ENCODE measurements at regions not wholly inside any gene's neighbourhood (a gene's known extent, or its start where the extent isn't known, plus 50 kb on each side); places are given as distances from the start of the nearest gene placed in this dataset.

GRCh38 chr6:113599444-113599843, 257.7 kb upstream of the MARCKS start:
- no peaks in the 10 kb centered on the region for H3K4me1 ChIP-seq
- no peaks in the 10 kb centered on the region for H3K9me3 ChIP-seq
- ATAC-seq (no peak), DNase-seq (ENCODE audit: low read depth in 1 of 2, low spot score in 1 of 2) (no peak), FAIRE-seq (no peak)
- POLR2A ChIA-PET, result no interaction called here
- TF ChIP-seq ZNF302 (CRISPR knock-in tag; IDR thresholded peaks at IDR 0.05), result no peak
- no peak for TF ChIP-seq CHD4 (IDR thresholded peaks at IDR 0.05; ENCODE audit: borderline replicate concordance)
- TF ChIP-seq HMGXB4 (CRISPR knock-in tag; IDR thresholded peaks at IDR 0.05; ENCODE audit: borderline replicate concordance), result no peak
- no peak for TF ChIP-seq NPAS2 (CRISPR knock-in tag; IDR thresholded peaks at IDR 0.05; ENCODE audit: borderline replicate concordance)
- TF ChIP-seq HOXB5 (CRISPR knock-in tag; IDR thresholded peaks at IDR 0.05), result no peak
- no peak for TF ChIP-seq RAD21 (conservative IDR thresholded peaks at IDR 0.05 in 1 of 2, IDR thresholded peaks at IDR 0.05 in 1 of 2)
- TF ChIP-seq FOSL2 (IDR thresholded peaks at IDR 0.05), result no peak
- no peak for TF ChIP-seq FOSL2 (CRISPR knock-in tag; IDR thresholded peaks at IDR 0.05)
- TF ChIP-seq GATA3 (IDR thresholded peaks at IDR 0.05; ENCODE audit: borderline replicate concordance), result no peak
- no peak for TF ChIP-seq TP53 (CRISPR knock-in tag; IDR thresholded peaks at IDR 0.05)
- TF ChIP-seq KDM5A (IDR thresholded peaks at IDR 0.05), result no peak
- TF ChIP-seq SMC3 (IDR thresholded peaks at IDR 0.05), result no peak
- H3K4me3 ChIP-seq, result no peak overlapping the region
- CTCF ChIA-PET, result no interaction called here
- H3K27ac ChIP-seq, result no peak overlapping the region
- H3K4me2 ChIP-seq, result no peak overlapping the region

GRCh38 chr6:113600551-113601339, 256.4 kb upstream of the MARCKS start:
- CTCF ChIA-PET, result no interaction called here
- Histone ChIP-seq H3K4me3 (no peak overlapping the region), H3K9me3 (no peaks in the 10 kb centered on the region), H3K4me2 (no peak overlapping the region), H3K27ac (no peak overlapping the region), H3K4me1 (no peaks in the 10 kb centered on the region)
- FAIRE-seq (no peak), DNase-seq (ENCODE audit: low read depth in 1 of 2, low spot score in 1 of 2) (no peak), ATAC-seq (no peak)
- 75% methylated on average over 2 of the region's 2 CpGs for WGBS (ENCODE audit: missing lambda C conversion rate)
- no peak for TF ChIP-seq E2F6 (IDR thresholded peaks at IDR 0.05; ENCODE audit: borderline replicate concordance, low read depth)
- no peak for TF ChIP-seq HMGXB4 (CRISPR knock-in tag; IDR thresholded peaks at IDR 0.05; ENCODE audit: borderline replicate concordance)
- no peak for TF ChIP-seq CTCF (IDR thresholded peaks at IDR 0.05)
- TF ChIP-seq CEBPB (IDR thresholded peaks at IDR 0.05), result no peak
- no peak for TF ChIP-seq USF2 (IDR thresholded peaks at IDR 0.05)
- TF ChIP-seq FOSL2 (IDR thresholded peaks at IDR 0.05), result no peak
- no peak for TF ChIP-seq FOSL2 (CRISPR knock-in tag; IDR thresholded peaks at IDR 0.05)
- no peak for TF ChIP-seq BCL3 (IDR thresholded peaks at IDR 0.05)
- no peak for TF ChIP-seq KDM5A (IDR thresholded peaks at IDR 0.05)
- TF ChIP-seq PHF8 (IDR thresholded peaks at IDR 0.05; ENCODE audit: borderline replicate concordance, low read depth), result no peak
- TF ChIP-seq ZNF302 (CRISPR knock-in tag; IDR thresholded peaks at IDR 0.05), result no peak
- TF ChIP-seq HEYL (CRISPR knock-in tag; IDR thresholded peaks at IDR 0.05), result no peak
- no peak for TF ChIP-seq RCOR1 (IDR thresholded peaks at IDR 0.05; ENCODE audit: low read depth, low read length)
- no peak for TF ChIP-seq CBX8 (IDR thresholded peaks at IDR 0.05)
- POLR2A ChIA-PET, result no interaction called here

All from A549 (cell line).